Activated effector memory CD4-positive, alpha-beta T cell treated with anti-CD3 and anti-CD28 coated beads, Interleukin-2, amount 50 U/mL, for 16 hours (primary cell): ENCODE measurements at regions not wholly inside any gene's neighbourhood (a gene's known extent, or its start where the extent isn't known, plus 50 kb on each side); places are given as distances from the start of the nearest gene placed in this dataset.
"Not testable (repeated sequence)": the region's sequence is repeated elsewhere in the genome, so short reads cannot be mapped to it uniquely, and the experiment has no call there.

Experiments used
- DNase-seq: peaks from one replicate; pipeline ENCODE4 v3.0.0-alpha.2; 2020

DNA sequence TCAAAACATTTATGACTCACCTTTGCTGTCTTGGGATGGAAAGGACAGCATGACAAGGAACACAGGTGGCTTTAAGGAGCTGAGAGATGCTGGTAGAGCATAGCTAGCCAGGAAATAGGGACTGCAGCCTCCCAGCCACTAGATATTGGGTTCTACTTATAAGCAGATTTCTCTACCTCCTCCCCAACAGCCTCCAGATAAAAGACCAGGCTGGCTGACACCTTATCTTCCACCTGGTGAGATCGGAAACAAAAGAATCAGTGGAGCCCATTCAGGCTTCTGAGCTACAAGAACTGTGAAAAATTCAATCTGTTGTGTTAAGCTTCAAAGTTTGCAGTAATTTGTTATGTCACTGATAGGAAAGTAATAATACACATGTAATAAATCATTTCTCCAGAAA lies 1278.5 kb upstream of the ZEB2 start:
- no peak for DNase-seq

DNA sequence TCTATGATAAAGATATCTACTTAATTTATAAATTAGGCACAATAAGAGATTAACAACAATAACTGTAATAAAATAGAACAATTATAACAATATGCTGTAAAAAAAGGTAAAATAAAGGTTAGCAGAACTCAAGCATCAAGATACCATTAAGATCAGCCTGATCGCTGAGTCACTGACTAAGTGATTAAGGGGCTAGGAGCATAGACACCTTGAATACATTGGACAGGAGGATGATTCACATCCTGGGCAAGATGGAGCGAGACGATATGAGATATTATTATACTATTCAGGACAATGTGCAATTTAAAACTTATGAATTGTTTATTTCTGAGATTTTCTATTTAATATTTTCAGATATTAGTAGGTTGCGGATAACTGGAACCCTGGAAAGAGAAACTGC lies 1277.8 kb upstream of the ZEB2 start:
- DNase-seq = no peak

DNA sequence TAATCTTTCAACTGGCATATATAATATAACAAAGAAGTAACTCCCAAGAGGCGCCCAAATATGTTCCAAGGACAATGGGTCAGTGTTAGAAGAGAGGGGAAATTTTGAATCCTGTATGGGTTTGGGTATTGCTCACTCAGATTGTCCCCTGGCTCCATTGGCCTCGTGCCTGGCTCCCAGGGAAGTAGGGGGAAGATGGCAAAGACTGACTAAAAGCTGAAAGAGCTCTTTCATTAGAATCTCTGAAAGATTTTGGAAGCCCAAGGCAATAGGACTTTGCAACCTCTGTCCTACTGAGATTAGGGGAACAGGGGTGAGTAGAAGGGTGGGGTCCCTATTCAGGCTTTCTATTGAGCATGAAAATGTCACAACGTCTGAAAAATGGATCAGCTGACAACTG lies 1272.8 kb upstream of the ZEB2 start:
- DNase-seq = no peak

DNA sequence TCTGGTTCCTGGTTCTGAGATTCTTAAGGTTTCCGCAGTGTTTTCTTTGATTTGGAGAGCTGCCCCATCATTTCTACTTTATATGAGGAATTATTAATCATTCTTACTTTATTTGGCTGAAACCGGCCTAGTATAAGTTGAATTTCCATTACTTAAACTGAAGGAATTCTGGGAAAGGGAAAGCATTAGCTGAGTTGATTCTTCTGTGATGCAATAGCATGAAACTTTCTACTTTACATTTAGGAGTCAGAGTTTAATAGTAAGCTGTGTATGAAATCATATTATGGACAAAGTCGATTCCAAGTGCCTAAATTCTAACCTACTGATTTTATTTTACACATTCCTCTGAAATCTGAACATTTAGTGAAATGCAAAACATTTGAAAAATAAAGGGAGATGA lies 1269.7 kb upstream of the ZEB2 start:
- no peak for DNase-seq

DNA sequence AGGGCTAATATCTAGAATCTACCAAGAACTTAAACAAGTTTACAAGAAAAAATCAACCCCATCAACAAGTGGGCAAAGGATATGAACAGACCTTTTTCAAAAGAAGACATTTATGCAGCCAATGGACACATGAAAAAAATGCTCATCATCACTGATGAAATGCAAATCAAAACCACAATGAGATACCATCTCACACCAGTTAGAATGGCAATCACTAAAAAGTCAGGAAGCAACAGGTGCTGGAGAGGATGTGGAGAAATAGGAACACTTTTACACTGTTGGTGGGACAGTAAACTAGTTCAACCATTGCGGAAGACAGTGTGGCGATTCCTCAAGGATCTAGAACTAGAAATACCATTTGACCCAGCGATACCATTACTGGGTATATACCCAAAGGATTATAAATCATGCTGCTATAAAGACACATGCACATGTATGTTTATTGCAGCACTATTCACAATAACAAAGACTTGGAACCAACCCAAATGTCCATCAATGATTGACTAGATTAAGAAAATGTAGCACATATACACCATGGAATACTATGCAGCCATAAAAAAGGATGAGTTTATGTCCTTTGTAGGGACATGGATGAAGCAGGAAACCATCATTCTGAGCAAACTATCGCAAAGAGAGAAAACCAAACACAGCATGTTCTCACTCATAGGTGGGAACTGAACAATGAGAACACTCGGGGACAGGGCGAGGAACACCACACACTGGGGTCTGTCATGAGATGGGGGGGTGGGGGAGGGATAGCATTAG lies 1267.9 kb upstream of the ZEB2 start:
- not testable (repeated sequence) for DNase-seq

DNA sequence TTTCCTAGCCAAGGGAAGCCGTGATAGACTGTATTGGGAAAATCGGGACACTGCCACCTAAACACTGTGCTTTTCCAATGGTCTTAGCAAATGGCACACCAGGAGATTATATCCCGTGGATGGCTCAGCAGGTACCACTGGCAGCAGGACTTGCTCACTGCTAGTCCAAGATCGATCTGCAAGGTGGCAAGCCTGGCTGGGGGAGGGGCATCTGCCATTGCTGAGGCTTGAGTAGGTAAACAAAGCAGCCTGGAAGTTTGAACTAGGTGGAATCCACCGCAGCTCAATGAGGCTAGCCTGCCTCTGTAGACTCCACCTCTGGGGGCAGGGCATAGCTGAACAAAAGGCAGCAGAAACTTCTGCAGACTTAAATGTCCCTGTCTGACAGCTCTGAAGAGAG lies 1262.7 kb upstream of the ZEB2 start:
- not testable (repeated sequence) for DNase-seq

DNA sequence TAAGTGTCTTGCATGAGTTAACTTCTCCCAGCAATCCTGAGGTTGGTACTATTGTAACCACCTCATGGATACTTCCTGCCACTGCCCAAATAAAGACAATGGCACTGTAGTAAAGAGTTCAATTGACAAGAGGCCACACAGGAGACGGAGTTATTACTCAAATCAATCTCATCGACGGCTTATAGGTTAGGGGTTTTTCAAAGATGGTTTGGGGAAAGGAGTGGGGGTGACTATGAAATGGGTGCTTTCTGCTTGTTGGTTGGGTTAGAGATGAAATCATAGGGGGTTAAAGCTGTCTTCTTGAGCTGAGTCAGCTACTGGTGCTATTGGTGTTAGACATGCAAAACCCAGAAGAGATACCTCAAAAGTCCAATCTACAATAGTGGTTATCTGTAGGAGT lies 1258.0 kb upstream of the ZEB2 start:
- DNase-seq = no peak

DNA sequence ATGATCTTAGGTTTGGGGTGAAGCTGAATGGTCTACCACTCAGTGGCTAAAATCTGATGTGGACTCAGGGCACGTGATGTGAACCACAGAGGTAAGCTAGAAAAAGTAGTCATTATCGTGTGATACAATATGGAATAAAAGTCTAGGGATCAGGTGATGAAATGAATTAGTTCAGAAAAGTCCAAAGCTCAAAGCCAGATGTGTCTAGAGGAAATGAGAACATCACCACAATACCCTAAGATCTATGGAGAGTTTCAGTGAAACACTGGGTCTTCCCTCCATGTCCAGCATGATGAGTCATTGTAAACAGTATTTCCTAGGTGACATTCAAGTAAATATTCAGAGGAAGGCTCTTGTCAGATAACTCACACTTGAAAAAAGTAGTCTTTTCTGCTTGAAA lies 1257.4 kb upstream of the ZEB2 start:
- no peak for DNase-seq

DNA sequence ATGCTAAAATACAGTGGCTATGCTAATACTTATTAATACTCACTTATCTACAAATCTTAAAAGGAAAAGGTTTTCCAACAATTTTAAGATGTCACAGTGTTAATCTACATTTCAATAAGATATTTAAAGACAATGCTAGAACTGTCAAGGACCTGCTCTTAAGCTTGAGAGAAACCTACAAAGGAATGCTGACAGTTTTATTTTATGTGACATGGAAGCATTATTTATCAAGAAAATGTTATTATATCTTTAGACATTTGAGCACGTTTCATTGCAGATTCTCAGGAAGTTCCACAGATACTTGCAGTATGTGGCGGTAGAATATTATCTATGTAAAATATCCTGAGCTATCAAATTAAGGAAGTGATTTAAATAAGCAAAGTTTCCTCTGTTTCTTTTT lies 1255.7 kb upstream of the ZEB2 start:
- DNase-seq = no peak

DNA sequence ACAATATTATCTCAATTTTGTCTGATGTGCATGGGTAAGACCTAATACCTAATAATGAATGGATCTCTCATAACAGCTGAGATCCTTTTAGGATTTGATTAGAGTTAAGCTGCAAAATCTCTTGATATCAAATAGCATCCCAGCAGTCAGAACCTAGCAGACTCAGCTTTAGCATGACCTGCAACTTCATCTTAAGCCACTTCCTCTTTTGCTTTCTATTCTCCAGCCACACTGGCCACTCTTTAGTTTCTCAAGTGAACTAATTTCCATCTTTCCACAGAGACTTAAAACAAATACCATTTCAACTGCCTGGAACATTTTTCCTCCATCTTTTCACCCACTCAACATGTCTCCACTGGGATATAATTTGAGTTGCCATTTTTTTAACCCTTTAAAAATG lies 1251.6 kb upstream of the ZEB2 start:
- DNase-seq = no peak

DNA sequence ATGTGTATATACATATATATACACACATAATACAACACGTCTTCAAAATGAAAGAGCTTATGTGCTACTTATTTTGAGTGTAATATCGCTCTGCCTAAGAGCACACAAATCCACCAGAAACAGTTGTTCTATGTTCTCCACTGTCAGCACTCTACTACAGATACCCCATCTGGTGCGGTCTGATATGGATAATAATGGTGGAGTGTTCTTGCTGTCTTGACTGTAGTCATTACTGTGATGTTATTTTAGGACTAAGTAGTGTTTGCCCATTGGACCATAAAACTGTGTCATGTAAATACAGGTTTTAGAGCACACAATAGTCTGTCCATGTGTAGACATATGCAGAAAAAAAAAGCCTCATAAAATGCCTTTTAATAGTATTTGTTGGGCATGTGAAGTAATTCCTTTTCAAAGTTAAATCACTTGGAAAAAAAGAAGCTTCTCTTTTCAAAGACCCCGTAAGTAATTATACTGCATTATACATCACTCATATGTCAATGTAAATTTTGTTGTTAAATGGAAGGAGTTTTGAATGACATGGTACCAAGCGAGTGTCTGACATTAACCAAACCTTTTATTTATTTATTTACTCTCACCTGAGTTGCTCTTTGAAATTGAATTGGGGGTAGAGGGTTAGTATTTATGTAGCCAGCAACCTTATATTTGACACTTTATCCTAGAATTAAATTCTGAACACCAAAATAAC lies 1249.2 kb upstream of the ZEB2 start:
- DNase-seq = no peak

DNA sequence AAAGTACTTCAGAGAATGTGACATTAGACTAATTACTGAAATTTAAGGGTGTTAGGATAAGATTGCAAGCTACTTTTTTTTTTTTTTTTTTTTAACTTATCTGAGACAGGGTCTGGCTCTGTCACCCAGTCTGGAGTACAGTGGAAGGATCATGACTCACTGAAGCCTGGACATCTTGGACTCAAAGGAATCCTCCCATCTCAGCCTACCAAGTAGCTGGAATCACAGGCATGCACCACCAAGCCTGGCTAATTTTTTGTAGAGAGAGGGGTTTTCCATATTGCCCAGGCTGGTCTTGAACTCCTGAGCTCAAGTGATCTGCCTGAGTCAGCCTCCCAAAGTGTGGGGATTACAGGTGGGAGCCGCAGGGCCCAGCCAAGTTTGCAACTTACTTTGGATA lies 1246.0 kb upstream of the ZEB2 start:
- no peak for DNase-seq

DNA sequence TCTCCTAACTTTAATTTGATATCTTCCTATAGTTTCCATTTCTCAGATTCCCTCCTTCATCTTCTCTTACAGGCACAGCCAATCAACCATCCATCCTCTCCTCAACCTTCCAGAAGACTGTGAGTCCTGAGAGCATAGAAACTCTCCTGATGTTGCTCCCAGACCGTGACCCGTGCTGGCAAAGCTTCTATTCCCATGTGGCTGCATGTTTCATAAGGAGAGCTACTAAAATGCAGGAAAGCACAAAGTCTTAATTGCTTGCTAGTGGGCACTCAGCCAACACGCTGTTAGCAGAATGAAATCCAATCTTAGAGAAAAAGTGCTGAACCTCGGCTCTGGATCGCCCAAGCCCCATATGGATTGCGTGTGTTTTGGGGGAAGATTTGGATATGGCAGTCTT lies 1244.7 kb upstream of the ZEB2 start:
- no peak for DNase-seq

DNA sequence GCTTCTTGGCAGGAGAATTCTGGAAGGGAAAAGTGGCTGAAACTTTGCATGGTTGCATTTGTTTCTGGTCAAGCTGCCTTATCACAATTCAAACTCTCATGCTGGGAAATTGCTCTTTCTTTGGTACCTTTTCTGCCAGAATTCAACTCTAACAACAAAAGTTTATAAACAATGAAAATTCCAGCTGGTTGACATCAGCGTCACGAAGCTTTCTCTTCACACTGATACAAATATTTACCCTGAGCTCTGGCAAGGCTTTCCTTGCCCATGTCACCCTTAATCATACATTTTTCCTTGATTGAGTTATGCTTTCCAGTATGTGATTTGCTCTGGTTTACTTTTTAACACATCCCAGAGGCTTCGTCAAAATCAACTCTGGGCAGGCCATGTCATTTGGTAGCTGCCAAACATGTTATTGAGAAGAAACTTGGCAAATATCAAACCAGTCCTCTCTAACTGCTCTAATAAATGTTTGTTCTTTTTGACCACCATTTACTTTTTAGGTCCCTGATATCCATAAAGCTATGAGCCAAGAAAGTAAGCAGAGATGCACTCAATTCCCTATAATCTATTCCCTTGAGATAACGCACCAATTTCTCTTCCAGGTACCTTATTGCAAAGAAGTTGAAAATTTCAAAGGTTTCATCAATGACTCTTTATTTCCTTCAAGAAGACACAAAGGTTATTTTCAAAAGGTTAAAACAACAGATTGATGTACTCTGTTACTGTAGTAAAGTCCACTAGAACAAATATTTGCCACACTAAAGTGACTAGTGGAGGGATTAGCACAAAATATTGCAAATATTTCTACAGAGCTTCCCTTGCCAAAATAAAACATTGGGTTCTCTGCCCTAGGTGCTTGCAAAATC lies 1241.1 kb upstream of the ZEB2 start:
- DNase-seq = no peak

DNA sequence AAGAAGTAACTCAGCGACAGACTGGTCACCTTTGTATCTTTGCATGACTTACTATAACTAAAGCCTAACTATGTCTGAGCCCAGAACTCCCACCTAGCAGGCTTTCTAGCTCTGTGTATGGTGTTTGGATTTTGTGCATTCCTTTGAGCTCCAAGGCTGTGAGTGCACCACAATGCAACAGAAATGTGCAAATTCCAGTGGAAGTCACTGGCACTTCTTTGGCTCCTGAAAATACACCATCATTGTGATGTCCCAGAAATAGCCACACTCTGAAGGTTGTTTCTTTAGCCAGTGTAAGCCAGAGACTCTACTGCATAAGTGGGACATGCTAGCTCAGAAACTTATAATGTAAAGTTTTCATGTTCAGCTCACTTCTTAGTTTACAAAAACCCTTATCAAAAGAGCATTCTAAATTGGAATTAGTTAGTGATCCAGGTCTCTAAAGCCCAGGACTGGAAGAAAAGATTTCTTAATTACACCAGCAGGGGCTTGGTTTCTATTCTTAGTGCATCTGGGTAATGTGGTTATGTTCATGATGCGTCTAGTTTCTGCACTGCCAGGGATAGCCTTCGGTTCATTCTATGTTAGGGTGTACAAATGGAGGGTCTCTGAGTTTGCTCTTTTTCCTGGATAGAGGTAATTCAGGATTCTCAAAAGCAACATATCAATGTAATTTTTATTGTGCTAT lies 1239.5 kb upstream of the ZEB2 start:
- DNase-seq = no peak

DNA sequence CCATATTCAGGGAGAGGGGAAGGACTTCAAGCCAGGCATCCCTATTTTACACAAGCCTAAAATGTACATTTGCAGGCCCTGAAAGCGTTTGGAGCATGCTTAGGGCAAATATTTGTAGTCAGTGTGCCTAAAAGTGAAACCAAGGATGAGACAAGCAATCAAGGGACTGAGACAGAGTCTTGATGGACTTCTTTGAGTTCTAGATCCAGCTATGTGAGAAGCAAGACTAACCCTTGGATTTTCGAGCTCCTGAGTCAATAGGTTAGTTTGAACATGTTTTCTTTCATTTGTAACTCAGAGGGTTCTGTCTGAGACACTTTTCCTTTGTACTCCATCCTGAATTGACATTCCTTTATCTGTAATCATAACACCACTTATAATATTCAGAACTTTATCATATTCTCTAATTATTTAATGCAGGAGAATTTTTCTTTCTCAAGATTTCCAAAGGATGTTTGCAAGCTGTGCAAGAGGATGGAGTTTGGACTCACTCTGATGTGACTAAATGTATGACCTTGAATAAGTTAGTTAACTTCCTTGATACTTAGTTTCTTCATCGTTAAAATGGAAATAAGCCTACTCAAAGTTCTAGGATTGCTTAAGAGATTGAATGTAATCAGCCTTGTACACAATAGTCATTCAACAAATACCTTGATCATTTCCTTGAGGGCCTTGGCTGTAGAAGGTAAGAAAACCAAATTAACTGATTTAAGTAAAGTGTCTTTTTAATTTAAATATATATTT lies 1237.8 kb upstream of the ZEB2 start:
- DNase-seq = no peak

DNA sequence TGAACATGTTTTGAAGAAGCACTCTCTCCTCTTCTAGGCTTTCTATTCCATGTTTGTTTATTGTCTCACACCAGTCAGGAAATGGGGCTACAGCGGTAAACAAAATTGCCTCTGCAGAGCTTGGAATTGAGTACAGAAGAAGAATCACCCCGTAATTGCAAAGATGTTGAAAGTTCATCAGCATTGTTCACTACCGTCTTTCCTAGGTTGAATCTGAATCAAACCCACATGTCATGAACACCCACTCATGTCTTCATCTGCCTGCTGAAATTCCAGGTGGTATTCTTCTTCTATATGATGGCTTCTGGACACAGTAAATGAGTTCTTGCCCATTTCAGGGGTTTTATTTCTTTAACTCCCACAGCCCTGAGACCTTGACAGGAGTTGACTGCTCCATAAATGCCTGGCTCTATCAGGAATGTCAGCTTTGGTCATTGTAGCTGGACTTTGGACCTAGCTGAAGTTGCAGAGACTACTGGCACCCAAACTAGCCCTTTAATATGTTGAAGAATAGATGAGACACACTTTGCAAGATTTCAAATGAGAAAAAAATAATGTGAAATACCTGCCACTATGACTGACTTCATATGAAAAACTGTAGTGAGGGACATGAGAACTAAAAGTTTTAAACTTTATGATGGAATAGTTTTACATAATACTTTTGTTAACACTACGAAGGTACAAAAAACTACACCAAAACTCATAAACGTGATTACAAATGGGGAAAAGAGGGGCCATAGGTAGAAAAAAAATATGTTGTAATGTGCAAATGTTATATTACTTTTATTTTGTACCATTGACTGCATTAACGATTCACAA lies 1235.3 kb upstream of the ZEB2 start:
- DNase-seq = no peak

DNA sequence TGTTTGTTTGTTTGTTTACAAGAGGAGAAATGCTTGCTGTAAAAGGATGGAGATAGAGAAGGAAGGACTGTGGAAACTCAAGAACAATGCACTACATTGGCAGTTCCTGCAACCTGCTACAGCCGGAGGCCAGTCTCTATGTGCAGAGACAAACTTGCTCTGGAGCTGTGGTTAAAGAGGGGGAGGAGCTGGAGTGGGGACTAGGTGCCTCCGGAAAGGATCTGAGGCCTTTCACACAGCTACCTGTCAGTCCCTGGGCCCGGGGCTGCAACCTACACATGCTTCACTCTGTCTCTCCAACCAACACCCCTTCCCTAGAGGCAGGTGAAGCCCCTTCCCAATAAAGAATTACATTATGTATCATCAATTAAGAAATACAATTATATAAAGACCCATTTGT lies 1234.0 kb upstream of the ZEB2 start:
- DNase-seq = no peak

DNA sequence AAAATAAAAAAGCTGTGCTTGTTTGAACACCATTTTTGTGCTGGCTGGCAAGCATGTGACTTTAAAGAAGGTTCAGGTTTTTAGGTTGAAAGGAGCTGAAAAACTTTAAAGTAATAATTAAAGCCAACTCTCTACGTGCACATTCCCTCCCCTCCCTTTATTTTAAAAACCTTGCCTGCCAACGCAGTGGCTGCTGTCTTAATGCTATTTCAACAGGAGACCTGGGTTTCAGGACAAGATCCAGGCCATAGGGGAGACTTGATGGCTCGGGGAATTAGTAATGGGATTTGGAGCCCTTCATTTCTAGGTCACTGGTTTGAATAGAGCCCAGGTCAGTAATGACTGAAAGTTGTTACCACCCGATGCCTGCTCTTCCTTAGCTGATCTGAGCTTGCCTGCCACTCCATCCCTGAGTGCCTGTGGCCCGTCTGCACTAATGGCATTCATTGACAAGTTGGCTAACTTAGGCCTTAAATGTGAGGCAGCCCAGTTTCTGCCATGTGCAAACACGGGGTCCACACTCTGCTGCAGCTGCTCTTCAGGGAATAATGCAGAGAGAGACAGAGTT lies 1233.2 kb upstream of the ZEB2 start:
- no peak for DNase-seq

DNA sequence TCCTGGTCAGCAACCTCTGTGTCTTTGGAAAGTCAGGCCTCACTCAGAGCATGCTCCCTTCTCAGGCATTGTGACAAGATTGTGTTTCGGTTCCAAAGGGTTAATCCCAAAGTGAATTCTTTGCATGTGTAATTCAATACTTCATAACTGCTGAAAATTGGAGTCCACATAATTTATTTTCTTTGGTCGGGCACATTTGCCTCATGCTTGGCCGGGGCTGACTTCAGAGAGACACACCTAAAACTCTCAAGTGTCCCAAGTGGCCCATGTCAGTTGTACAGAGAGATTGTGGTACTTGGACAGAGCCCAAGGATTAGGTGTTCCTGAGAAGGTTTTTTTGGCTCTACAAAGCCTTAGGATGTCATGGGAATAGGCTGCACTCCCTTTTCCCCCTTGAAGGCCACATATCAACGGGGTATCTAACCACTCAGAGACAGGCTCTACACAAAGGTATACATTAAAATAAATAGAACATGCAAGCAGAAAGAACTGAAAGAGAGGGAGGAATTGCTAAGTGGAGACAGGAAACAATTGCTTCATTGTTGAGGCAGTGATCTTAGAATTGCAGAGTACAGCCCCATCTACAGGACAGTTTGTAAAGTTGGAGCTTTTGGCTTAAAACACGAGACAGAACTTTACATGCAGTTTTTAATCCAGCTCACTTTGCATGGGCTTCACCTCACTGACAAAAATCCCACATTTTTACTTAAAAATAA lies 1232.3 kb upstream of the ZEB2 start:
- DNase-seq = no peak

DNA sequence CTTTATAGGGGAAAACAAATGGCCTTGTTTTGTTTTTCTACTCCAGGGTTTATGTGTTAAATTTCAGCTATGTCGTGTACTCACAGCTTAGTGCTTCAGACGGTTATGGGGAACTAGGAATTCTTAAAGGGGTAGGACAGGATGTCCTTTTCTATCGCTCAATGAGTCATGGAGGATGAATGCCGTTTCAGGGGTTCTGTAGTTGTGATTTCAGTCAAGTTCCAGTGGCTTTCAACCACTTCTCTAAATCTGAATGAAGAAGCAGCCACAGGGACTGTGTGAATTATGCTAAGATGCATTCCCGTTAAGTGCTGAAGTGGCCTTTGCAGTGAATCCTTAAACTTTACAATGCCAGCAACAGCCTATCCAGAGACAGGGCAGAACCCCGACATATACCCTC lies 1231.7 kb upstream of the ZEB2 start:
- no peak for DNase-seq
